Testis (tissue), 2 donors: ENCODE measurements at regions not wholly inside any gene's neighbourhood (a gene's known extent, or its start where the extent isn't known, plus 50 kb on each side); places are given as distances from the start of the nearest gene placed in this dataset.

Experiments used
- POLR2A ChIP-seq: fragments of 450-650 bp; IDR thresholded peaks from one replicate; pipeline ENCODE4 v1.6.1; 2017; ENCODE audit warnings: antibody characterized with exemption, mild to moderate bottlenecking, moderate library complexity
- TF ChIP-seq, protein P1 (sequence below), 3 experiments: fragments of 450-650 bp in 2 of 3; fragments of 200-600 bp in 1 of 3; sonication (generic) in 1 of 3; IDR thresholded peaks; one replicate each; pipeline ENCODE4 v1.5.1; 2016 to 2019; ENCODE audit warnings: antibody characterized with exemption in 3 of 3, mild to moderate bottlenecking in 2 of 3, moderate library complexity in 1 of 3

DNA sequence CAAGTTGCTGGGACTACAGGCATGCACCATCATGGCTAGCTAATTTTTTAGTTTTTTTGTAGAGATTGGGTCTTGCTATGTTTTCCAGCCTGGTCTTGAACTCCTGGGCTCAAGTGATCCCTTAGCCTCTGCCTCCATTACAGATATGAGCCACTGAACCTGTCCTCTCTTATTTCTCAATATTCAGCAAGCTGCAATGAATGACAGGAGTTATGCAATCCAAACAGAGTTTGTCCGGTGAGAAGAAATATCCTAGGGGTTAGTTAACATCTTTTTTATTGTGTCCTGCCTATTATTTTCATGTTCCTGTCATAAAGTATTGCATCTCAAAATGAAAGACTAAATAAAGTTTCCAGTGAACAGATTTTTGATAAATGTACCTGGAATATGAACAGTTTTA lies 1161.4 kb downstream of the OTOL1 start:
- TF ChIP-seq, protein P1, sequence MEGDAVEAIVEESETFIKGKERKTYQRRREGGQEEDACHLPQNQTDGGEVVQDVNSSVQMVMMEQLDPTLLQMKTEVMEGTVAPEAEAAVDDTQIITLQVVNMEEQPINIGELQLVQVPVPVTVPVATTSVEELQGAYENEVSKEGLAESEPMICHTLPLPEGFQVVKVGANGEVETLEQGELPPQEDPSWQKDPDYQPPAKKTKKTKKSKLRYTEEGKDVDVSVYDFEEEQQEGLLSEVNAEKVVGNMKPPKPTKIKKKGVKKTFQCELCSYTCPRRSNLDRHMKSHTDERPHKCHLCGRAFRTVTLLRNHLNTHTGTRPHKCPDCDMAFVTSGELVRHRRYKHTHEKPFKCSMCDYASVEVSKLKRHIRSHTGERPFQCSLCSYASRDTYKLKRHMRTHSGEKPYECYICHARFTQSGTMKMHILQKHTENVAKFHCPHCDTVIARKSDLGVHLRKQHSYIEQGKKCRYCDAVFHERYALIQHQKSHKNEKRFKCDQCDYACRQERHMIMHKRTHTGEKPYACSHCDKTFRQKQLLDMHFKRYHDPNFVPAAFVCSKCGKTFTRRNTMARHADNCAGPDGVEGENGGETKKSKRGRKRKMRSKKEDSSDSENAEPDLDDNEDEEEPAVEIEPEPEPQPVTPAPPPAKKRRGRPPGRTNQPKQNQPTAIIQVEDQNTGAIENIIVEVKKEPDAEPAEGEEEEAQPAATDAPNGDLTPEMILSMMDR (IDR thresholded peaks at IDR 0.05), result no peak
- TF ChIP-seq POLR2A, result no peak
